PC-9 (cell line): ENCODE measurements at regions not wholly inside any gene's neighbourhood (a gene's known extent, or its start where the extent isn't known, plus 50 kb on each side); places are given as distances from the start of the nearest gene placed in this dataset.

Source experiments
- CTCF ChIP-seq: fragments of 200-600 bp; sonication (generic); conservative IDR thresholded peaks from 2 replicates; pipeline ENCODE4 v1.6.1; 2017; ENCODE audit warnings: mixed run types, antibody characterized with exemption, mild to moderate bottlenecking, moderate library complexity
- EZH2 ChIP-seq: fragments of 200-600 bp; sonication (generic); IDR thresholded peaks from 2 replicates; pipeline ENCODE4 v1.8.0; 2017; ENCODE audit warnings: antibody characterized with exemption, low read depth

- TF ChIP-seq CTCF (no peak), EZH2 (no peak)
Measured at GRCh38 chr2:186427970-186428369, 58.1 kb upstream of the ZC3H15 start.
